NCI-H2107 treated with DMSO at 0.1 percent for 48 hours (cell line): ENCODE measurements at regions not wholly inside any gene's neighbourhood (a gene's known extent, or its start where the extent isn't known, plus 50 kb on each side); places are given as distances from the start of the nearest gene placed in this dataset.
A peak's percentile ranks its signal among the peaks of the same experiment; 100 is the strongest.

Source experiments
- DNase-seq: peaks from one replicate; lab custom pipeline; 2025; ENCODE audit not compliant: unreplicated experiment; lab: John Stamatoyannopoulos, UW

DNA sequence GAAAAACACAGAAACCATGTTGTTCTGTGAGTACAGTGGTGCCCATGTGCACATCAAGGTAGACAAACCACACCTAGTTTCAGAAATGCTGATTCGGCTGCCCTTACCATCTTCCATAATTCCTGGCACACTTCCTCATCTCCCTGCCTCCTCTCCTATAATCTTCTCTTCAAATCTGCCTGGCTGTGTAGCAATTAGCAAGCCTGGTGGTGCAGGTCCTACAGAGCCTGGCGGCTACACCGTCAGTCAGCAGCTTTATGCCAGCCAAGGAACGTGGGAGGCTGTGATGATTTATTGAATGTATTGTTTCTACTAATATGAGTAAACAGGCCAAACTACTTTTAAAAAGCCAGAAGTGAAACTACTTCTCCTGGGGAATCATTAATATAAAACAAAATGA, 106.8 kb downstream of the SEMA6D start:
- DNase-seq = no peak

DNA sequence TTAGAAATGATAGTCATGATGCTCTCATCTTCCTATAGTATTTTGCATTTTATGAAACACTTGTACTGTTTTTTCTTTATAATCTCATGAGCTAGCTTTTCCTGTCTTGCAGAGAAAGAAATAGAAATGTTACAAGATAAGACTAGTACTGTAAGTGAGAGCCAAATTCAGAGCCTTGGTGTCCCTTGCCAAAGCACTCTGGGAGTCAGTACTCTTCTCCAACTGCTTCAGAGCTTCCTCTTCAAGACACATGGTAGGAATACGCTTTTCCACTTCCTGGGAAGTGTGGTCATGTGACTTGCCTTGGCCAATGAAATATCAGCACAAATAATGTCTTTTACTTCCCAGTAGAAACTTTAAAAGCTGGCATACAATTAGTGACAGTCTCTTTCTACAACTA, 112.4 kb downstream of the SEMA6D start:
- DNase-seq = no peak

DNA sequence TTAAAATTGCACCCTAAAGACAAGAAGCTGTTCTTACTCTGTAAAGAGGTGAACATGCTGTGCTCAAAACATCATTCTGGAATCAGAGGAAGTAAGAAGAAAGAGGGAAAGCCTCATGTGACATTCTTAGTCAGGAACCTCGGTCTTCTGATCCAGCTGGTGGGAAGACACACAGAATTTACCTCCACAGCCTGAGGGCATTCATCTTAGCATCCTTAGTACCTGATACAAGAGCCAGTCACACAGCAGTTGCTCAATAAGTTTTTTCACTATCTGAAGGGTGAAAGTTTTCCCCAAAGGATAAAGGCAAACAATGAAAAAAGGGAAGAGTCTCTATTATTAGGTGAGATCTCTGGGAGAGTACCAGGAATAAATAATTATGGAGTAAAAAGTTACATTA, 116.8 kb downstream of the SEMA6D start:
- no peak for DNase-seq

DNA sequence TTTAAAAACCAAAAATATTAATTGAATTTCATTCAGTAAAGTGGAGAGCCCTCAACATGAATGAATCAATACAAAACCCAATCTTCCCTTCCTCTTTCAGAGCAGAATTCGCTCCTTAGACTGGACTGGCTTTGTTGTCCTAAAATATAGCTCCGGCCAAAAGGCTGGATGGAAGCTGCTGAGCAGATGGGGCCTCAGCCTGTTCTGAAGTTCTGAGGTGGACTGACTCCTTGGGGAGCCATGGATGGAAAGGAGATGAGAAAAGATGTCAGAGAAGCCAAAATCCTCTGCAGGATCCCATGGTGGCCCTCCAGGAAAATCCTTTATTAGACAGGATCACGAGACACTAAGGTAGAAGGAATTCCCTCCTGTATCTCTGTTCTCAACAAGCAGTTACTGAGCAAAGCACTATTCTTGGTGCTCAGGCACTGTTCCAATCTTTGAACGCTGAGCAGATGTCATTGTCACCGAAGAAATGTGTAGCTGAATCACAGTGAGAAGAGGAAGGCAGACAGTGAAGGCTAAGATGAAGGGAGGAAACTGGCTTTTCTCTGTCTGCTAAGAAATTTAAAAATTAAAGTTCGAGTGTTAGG, 122.0 kb downstream of the SEMA6D start:
- DNase-seq = no peak

DNA sequence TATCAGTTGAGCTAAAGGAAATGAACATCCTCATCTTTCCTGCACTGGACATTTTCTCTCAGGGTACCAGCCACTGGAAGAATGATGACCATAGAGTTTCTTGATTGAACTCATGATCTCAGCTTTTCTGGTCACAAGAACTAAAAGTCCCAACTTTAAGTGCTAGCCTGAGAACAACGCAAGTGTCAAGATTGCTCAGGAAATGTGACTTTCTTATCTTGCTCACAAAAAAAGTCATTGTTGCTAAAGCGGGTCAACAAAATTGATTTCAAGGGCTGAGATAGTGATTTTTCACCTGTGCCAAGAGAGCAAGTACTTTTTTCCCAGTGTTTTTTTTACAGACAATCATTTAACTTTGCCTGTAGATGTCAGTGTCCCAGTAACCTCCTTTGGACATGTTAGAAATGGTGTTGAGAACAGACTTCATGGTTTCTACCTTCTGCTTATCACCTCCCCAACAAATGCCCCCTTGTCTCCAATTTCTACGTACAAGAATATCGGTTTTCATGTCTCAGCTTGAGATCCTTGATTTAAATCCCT, 125.9 kb downstream of the SEMA6D start:
- no peak for DNase-seq

DNA sequence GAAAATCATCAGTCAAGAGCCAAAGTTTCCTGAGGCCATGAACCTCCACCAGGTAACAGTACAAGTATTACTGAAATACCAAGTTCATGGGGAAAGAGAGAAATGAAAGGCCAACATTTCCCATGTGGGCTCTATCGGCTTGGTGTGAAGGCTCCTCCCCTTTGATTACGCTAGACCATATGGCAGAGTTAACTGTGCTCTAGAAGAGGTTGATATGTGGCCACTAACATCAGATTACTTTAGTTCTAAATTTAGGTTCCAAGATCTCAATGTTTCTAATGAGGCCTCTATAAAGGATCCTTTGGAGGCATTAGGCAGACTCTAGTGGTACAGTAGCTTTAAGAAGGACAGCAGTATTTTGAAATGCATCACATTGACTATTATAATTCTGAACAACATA, 127.1 kb downstream of the SEMA6D start:
- DNase-seq = no peak

DNA sequence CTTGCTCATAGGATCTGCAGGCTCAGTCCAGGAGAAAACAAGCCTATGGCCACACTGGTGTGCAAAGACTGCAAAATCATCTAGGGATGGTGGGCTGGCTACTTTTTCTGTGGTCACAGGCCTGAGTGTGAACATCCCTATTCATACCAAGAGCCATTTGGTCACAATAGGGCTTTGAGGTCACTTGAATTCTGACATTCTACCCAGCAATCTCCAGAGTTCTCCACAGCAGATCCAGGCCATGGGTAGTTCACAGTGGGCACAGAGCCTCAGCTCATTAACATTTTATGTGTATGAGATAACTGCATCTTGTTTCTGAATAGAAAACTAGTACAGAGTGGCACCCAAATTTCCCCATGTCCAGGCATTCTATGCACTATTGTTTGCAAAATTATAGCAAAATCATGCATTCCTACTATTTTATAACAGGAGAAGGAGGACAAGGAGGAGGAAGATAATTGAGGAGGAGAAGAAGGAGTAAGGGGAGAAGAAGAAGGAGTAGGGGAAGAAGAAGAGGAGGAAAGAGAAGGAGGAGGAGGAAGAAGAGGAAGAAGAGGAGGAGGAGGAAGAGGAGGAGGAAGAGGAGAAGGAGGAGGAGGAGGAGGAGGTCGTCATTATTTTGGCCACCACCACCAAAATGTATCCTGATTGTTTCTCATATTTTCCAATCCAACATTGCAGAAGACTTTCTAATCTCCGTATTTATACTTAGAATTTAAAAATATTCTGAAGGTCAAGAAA, 129.0 kb downstream of the SEMA6D start:
- DNase-seq = no peak

DNA sequence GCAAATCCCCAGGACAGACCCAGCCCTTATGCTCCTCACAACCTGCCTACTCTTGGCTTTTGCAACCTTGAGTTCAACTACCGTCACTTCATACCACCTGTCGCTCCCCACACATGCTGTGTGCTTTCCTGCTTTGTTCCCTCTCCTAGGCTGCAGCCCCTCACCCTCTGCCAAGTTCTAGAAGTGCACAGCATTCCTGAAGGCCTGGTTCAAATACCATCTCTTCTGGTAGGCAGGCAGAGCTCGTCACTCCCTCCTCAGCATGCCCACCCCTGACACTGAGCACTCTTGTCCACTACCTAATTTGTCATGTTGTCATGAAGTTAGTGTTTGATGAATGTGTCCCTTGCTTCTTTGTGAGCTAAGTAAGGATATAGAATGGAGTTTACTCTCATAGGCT, 129.6 kb downstream of the SEMA6D start:
- DNase-seq = no peak

DNA sequence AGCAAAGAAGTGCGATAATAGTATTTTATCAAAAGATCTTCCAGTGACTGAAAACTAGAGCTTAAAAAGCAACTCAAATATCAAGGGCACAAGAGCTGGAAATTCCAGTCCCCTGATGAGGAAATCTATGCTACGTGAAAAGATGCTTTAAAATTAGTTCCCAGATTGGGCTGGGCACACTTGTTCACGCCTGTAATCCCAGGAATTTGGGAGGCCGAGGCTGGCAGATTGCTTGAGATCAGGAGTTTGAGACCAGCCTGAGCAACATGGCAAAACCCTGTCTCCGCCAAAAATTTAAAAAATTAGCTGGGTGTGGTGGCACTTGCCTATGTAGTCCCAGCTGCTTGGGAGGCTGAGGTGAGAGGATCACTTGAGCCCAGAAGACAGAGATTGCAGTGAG, 138.8 kb downstream of the SEMA6D start:
- DNase-seq = no peak

DNA sequence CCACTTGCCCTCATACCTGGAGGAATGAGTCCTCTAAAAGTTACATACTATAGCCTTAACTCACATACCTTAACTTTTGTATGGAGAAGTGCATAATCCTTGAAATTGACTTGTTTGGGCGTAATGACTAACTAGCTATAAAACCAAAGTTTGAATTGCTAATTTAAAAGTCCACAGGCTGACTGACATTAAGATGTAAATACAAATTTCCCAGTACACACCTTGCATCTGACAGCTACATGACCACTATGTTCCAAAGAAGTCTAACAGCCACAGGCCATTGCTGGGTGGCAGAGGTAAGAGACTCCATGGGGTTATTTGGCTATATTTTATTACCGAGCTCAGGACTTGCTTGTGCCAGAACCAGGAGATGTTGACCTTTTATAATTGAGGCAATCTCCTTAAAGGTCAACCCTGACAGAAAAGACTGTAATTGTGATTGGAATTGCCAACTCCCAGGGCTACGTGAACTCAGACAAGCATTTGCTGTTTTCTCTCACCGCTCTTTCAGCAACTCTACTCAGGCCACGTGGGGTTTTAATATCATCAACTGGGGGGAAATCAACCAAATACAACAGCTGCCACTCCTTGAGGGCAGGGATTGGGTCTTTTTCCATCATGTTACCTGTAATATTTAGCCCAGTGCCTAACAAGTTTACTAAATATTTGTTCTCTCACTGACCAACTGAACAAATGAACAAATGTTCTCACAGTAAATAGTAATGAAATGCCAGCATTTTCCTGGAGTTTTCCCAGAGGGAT, 139.9 kb downstream of the SEMA6D start:
- DNase-seq = no peak

DNA sequence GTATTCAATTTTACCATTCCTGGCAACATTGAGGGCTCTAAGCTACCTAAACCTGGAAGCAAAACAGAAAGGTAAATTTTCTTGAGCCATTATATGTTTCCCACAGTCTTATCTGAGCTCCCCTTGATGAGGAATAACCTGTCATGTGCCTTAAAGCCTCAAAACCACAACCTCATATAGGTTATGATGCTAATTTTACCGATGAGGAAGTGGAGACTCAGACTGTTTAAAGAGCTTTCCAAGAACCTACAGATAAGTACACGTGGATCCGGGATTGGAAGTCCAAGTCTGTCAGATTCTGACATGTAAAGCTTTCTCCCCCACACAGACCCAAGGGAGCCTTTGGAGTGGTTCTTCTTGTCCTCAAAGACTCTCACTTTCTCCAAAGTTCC, 140.5 kb downstream of the SEMA6D start:
- no peak for DNase-seq

DNA sequence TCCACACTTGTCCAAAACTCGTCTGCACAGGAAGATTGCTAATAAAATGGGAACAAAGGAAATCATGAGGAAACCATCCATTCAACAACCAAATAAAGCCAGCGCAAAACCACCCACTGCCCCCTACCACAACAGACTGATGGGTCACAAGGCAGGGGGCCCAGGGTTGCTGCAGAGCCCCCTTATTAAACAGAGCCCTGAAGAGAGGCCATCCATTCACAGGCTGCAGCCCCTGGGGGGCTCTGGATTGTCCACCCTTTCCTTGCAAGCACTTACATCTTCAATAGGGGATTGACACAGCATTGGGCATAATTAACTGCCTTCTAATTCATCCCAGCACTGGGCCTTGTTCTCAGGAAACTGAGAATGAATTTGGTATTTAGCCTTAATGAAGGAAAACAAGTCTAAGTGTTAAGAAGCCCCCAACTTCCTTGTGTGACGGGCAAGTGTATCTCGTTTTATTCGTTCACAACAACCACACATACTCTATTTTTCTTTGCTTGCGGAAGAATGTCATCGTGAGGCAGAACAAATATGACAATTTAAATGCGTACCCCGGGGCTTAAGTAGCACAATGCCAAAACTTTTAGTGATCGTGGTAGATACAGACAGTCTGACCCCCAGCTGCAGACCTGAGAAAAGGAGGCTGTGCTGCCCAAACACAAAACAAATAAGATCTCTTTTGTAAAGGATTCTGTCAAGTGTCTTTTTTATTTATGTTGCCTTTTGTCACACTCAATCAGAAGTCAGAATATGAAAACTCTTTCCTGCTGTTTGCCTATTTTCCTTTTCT, 144.0 kb downstream of the SEMA6D start:
- no peak for DNase-seq

DNA sequence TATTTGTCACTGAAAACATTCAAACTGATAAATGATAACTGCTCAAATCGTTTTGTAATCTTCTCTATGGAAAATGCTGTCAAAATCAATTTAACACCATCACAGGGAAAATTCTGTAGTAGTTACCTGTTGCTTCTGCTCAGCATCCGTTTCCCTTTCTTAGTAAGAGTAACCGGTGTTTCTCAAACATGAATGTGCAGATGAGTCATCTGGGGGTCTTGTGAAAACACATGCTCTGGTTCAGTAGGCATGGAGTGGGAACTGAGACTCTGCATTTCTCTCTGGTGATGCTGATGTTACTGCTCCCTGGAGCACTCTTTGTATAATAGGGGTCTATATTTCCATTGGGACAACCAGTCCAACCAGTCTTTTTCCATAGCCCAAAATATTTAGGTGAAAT, 145.1 kb downstream of the SEMA6D start:
- no peak for DNase-seq

DNA sequence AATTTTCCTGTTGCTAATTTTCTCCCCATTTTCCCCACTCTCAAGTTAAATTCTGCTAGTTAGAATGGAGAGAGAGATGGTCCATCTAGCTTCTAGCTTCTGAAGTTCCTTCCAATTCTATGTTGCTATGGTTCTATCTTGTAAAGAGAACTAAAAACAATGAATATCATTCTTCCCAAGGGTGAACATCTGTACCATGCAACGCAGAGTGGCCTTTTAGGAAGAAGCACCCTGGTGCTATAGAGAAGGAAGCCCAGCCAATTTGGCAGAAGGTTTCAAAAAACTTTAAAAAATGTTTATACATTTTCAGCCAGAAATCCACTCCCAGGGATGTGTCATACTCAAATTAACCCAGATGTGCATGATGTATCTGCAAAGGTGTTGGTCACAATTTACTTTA, 149.1 kb downstream of the SEMA6D start:
- DNase-seq = no peak

DNA sequence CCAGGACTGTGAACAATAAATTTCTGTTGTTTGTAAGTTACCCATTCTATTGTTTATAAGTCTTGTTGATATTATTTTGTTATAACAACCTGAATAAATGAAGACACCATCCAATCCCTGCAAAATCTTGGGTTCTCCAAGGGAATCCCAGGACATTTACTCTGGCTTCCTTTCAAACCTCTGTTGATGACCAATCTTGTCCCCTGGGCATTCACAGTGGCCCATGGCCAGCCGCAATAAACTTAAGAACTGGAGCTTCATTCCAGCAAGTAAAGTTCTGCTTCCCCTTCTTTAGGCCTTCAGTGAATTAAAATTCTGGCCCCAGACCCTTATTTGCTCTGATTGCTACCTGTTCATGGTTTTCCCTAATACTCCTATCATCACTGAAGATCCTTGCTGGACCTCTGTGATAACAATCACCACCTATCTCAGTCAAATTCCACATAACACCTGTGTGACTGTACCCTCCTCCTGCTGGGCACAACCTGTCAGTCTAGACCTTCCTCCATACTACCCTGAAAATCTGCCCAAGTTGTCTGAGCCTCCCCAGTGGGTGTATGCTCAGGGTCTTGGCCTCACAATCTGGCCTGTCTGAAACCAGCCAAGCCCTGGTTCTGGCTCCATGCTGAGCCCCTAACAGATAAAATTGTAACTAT, 153.1 kb downstream of the SEMA6D start:
- no peak for DNase-seq

DNA sequence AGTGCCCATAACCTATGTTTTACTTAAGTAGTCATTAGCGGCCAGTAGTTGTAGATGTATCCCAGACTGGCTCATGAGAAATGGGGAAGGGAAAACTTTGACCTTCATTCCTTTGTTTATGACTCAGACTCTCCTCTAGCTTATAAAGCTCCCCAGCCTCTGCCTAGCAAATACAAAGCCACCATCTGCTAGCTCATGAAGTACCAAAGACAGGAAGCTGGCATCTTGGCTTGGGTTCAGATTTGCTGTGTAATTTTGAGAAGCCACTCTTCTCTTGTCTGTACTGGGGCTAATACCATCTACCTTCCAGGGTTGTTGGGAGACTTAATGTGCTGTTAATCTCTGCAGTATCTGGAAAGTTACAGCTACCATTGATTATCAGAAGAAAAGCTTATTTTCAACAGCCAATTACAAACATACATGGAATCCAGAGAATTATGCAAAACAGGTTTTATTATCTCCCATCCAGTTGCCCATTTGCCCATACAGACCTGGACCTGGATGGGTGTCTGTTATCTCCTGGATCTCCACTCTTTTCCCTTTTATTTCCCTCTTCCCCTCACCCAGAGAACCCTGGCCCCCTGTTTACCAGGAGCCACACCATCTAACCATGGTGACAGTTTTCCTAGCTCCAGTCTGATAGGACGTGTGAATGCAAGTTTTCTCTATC, 153.8 kb downstream of the SEMA6D start:
- no peak for DNase-seq

DNA sequence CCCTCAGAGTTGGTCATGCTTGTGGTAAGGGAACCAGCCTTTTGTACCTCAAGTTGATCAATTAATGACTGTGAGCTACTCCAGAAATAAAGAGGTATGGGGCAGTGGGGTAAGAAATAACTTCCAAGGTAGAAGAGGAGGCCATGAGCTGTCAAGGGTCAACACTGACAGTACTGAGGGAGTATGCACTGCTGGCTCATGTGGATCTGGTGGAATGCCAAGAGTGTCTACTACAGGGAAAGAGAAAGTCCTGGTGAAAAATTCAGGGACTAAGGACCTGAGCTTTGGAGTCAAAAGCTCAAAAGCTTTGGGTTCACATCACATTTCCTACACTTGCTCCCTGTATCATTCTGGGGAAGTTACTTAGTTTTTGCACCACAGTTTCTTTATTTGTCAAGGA, 154.9 kb downstream of the SEMA6D start:
- DNase-seq = no peak

DNA sequence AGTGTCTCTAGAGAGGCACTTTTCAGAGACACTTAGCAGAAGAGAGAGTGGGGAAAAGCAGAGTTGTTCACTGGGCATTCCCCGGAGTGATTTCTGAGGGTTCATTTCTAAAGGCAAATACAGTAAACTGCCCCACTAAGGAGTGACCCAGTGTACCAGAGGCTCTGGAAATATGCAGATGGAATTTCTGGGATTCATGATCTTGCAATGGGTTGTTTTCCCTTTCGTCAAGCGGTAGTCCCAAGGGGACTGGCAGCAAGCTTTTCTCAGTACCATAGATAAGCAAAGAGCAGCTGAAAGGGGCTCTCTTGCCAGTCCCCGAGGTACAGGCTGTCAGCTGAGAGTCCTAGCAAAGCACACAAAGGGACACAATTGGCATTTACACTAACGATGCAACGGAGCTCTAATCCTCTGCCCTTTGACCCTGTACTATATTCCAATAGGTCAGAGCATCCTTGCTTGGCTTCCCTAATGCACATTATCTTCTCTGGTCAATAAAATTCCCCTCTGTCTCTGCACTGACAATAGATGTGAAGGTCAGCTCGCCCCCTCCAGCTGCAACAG, 155.6 kb downstream of the SEMA6D start:
- peak; percentile 27 for DNase-seq

DNA sequence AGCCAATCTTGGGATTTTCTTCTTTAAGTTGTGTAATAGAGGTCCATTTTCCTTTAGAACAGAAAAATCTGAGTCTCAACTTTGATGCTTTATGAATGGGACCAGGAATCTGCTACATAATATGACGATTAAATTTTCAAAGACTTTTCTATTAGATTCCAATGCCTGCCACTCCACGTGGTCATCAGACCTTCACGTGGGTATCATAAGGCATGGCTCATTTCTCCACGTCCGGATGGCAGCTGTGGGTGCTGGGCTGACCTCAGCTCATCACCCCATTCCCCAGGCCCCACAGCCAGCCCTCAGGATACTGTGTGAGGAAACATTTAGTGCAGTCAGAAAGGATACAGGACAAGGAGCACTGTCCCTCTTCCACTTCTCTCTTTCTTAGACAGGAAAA, 159.7 kb downstream of the SEMA6D start:
- no peak for DNase-seq

DNA sequence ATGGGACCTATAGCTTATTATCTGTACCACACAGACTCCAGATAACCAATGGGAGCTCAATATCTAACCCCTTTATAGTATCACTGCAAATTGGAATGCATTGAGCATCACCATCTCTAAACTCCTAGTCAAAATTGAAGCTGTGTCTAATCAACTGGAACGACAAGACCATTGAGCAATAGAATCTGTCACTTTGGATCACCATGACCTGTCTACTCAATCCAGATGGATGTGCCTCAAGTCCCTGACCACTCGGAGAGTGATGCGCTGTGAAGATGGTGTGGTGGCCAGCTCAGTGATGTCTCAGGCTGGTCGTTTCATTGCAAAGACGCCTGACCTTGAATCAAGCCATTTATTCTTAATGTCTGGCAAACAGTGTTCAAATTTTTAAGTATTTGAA, 160.5 kb downstream of the SEMA6D start:
- no peak for DNase-seq
